ENCODE measurements at regions not wholly inside any gene's neighbourhood (a gene's known extent, or its start where the extent isn't known, plus 50 kb on each side); places are given as distances from the start of the nearest gene placed in this dataset.
"Not testable (repeated sequence)": the region's sequence is repeated elsewhere in the genome, so short reads cannot be mapped to it uniquely, and the experiment has no call there.

DNA sequence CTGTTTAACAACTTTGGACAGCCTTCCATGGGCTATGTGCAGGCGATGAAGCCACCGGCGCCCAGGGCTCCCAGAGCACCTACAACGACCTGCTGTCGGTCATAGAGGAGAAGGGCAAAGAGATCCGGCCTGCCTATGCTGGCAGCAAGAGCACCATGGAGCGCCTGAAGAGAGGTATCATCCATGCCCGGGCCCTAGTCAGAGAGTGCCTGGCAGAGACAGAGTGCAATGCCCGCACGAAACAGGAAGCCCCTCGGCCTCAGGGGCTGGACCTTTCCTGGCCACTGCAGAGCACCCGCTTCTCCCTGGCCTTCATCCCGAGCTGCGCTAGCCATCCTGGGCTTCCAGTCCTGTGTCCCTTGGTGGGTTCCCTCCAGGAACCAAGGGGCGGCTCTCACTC lies 497.0 kb upstream of the PHF14 start:
- H3K9me3 ChIP-seq (ENCODE audit: low read depth, low read length, poor library complexity, severe bottlenecking), result no peaks in the 10 kb centered on the region
- no peaks in the 10 kb centered on the region for H3K4me1 ChIP-seq (ENCODE audit: insufficient read depth, low read length, poor library complexity, severe bottlenecking)
- TF ChIP-seq EZH2 (IDR thresholded peaks at IDR 0.05; ENCODE audit: borderline replicate concordance, low read depth, low read length, poor library complexity, severe bottlenecking), result no peak
- TF ChIP-seq, protein P1, sequence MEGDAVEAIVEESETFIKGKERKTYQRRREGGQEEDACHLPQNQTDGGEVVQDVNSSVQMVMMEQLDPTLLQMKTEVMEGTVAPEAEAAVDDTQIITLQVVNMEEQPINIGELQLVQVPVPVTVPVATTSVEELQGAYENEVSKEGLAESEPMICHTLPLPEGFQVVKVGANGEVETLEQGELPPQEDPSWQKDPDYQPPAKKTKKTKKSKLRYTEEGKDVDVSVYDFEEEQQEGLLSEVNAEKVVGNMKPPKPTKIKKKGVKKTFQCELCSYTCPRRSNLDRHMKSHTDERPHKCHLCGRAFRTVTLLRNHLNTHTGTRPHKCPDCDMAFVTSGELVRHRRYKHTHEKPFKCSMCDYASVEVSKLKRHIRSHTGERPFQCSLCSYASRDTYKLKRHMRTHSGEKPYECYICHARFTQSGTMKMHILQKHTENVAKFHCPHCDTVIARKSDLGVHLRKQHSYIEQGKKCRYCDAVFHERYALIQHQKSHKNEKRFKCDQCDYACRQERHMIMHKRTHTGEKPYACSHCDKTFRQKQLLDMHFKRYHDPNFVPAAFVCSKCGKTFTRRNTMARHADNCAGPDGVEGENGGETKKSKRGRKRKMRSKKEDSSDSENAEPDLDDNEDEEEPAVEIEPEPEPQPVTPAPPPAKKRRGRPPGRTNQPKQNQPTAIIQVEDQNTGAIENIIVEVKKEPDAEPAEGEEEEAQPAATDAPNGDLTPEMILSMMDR (conservative IDR thresholded peaks at IDR 0.05; ENCODE audit: low read depth, low read length), result no peak
- H3K27me3 ChIP-seq (replicated peaks; ENCODE audit: insufficient read depth, low read depth, low read length, poor library complexity), result no peaks in the 10 kb centered on the region
- intact Hi-C loops (cut with micrococcal nuclease; ENCODE audit: unreplicated experiment), result no loop called here
- no peak overlapping the region for H3K4me3 ChIP-seq (ENCODE audit: low read depth, low read length, poor library complexity, severe bottlenecking)
- CTCF ChIA-PET, result no interaction called here
- no peak overlapping the region for H3K27ac ChIP-seq (ENCODE audit: low read depth, low read length, poor library complexity, severe bottlenecking)
- BruUV-seq (replicated peaks), result no TSS peak
- POLR2A ChIA-PET (ENCODE audit: low non-redundant PET), result no interaction called here
- DNase-seq (ENCODE audit: low spot score), result no peak
- no peaks in the 10 kb centered on the region for H3K36me3 ChIP-seq (ENCODE audit: insufficient read depth, low read length, poor library complexity, severe bottlenecking)

DNA sequence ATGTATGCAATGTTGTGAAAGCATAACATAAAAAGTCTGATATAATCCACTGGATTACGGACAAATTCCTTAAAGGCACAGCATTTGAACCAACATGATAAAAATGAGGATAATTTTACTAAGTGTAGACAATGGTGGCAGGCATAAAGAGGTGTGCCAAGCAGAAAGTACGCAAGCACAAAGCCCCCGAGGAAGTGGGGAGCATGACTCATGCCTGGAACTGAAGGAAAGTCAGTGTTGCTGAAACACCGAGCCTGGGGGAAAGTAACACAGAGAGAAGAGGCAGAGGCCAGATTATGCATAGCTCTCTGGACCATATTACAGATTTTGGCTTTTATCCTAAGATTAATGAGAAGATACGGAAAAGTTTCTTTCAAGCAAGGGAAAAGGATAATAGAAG lies 490.0 kb upstream of the PHF14 start:
- Histone ChIP-seq H3K4me3 (ENCODE audit: low read depth, low read length, poor library complexity, severe bottlenecking) (no peak overlapping the region), H3K27ac (ENCODE audit: low read depth, low read length, poor library complexity, severe bottlenecking) (no peak overlapping the region), H3K9me3 (ENCODE audit: low read depth, low read length, poor library complexity, severe bottlenecking) (no peaks in the 10 kb centered on the region), H3K4me1 (ENCODE audit: insufficient read depth, low read length, poor library complexity, severe bottlenecking) (no peaks in the 10 kb centered on the region), H3K36me3 (ENCODE audit: insufficient read depth, low read length, poor library complexity, severe bottlenecking) (no peaks in the 10 kb centered on the region), H3K27me3 (replicated peaks; ENCODE audit: insufficient read depth, low read depth, low read length, poor library complexity) (no peaks in the 10 kb centered on the region)
- CTCF ChIA-PET, result no interaction called here
- POLR2A ChIA-PET (ENCODE audit: low non-redundant PET), result no interaction called here
- TF ChIP-seq EZH2 (IDR thresholded peaks at IDR 0.05; ENCODE audit: borderline replicate concordance, low read depth, low read length, poor library complexity, severe bottlenecking), result no peak
- TF ChIP-seq, protein P1 (conservative IDR thresholded peaks at IDR 0.05; ENCODE audit: low read depth, low read length), result no peak
- DNase-seq (ENCODE audit: low spot score), result no peak
- intact Hi-C loops (cut with micrococcal nuclease; ENCODE audit: unreplicated experiment), result no loop called here
- no TSS peak for BruUV-seq (replicated peaks)

DNA sequence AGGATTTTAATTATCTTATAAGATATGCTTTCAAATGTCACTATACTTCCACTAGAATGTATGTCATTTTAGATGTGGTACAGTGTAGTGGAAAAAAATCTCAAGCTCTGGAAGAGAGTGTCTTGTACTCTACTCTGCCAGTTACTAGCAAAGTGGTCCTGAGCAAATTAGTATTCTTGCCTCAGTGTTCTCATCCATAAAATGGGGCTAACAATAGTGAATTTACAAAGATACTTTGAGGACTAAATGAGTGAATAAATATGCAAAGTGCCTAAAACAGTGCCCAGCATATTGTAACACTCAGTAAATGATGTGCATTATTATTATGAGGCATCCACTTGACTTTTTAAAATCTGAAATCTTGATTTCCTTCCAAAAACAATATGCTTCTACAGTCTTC lies 488.9 kb upstream of the PHF14 start:
- POLR2A ChIA-PET (ENCODE audit: low non-redundant PET), result no interaction called here
- intact Hi-C loops (cut with micrococcal nuclease; ENCODE audit: unreplicated experiment), result no loop called here
- Histone ChIP-seq H3K27ac (ENCODE audit: low read depth, low read length, poor library complexity, severe bottlenecking) (no peak overlapping the region), H3K27me3 (replicated peaks; ENCODE audit: insufficient read depth, low read depth, low read length, poor library complexity) (no peaks in the 10 kb centered on the region), H3K9me3 (ENCODE audit: low read depth, low read length, poor library complexity, severe bottlenecking) (no peaks in the 10 kb centered on the region), H3K4me1 (ENCODE audit: insufficient read depth, low read length, poor library complexity, severe bottlenecking) (no peaks in the 10 kb centered on the region), H3K4me3 (ENCODE audit: low read depth, low read length, poor library complexity, severe bottlenecking) (no peak overlapping the region), H3K36me3 (ENCODE audit: insufficient read depth, low read length, poor library complexity, severe bottlenecking) (no peaks in the 10 kb centered on the region)
- BruUV-seq (replicated peaks), result no TSS peak
- DNase-seq (ENCODE audit: low spot score), result no peak
- CTCF ChIA-PET, result no interaction called here
- no peak for TF ChIP-seq EZH2 (IDR thresholded peaks at IDR 0.05; ENCODE audit: borderline replicate concordance, low read depth, low read length, poor library complexity, severe bottlenecking)
- TF ChIP-seq, protein P1 (conservative IDR thresholded peaks at IDR 0.05; ENCODE audit: low read depth, low read length), result no peak

DNA sequence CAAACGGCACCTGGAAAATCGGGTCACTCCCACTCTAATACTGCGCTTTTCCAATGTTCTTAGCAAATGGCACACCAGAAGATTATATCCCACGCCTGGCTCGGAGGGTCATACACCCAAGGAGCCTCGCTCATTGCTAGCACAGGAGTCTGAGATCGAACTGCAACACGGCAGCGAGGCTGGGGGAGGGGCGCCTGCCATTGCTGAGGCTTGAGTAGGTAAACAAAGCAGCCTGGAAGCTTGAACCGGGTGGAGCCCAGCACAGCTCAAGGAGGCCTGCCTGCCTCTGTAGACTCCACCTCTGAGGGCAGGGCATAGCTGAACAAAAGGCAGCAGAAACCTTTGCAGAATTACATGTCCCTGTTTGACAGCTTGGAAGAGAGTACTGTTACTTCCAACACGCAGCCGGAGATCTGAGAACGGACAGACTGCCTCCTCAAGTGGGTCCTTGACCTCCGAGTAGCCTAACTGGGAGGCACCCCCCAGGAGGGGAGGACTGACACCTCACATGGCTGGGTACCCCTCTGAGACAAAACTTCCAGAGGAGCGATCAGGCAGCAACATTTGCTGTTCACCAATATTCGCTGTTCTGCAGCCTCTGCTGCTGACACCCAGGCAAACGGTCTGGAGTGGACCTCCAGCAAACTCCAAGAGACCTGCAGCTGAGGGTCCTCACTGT lies 472.3 kb upstream of the PHF14 start:
- CTCF ChIA-PET; H3K36me3 ChIP-seq (ENCODE audit: insufficient read depth, low read length, poor library complexity, severe bottlenecking); BruUV-seq (replicated peaks); intact Hi-C loops (cut with micrococcal nuclease; ENCODE audit: unreplicated experiment); POLR2A ChIA-PET (ENCODE audit: low non-redundant PET); H3K9me3 ChIP-seq (ENCODE audit: low read depth, low read length, poor library complexity, severe bottlenecking); H3K27ac ChIP-seq (ENCODE audit: low read depth, low read length, poor library complexity, severe bottlenecking); H3K4me3 ChIP-seq (ENCODE audit: low read depth, low read length, poor library complexity, severe bottlenecking); DNase-seq (ENCODE audit: low spot score); H3K4me1 ChIP-seq (ENCODE audit: insufficient read depth, low read length, poor library complexity, severe bottlenecking); H3K27me3 ChIP-seq (replicated peaks; ENCODE audit: insufficient read depth, low read depth, low read length, poor library complexity): not testable (repeated sequence)
